NCI-H2196 (cell line): ENCODE measurements at regions not wholly inside any gene's neighbourhood (a gene's known extent, or its start where the extent isn't known, plus 50 kb on each side); places are given as distances from the start of the nearest gene placed in this dataset.

Source experiments
- DNase-seq: peaks from one replicate; lab custom pipeline; 2025; ENCODE audit not compliant: unreplicated experiment; lab: John Stamatoyannopoulos, UW

DNA sequence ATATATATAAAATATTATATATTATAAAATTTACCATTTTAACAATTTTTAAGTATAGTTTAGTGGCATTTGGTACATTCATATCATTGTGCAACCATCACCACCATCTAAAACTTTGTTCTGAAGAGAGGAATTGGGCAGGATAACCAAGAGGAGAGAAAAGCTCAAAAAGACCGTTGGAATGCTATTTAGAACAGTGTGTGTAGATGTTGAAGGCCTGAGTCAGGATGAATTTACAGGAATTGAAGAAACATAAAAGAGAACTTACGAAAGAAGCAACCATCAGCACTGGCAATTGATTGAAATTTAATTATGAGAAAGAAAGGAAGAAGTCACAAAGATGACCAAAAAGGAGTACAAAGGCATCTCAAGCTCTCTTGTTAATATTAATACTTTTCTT lies 196.9 kb upstream of the PWP1 start:
- DNase-seq = no peak

DNA sequence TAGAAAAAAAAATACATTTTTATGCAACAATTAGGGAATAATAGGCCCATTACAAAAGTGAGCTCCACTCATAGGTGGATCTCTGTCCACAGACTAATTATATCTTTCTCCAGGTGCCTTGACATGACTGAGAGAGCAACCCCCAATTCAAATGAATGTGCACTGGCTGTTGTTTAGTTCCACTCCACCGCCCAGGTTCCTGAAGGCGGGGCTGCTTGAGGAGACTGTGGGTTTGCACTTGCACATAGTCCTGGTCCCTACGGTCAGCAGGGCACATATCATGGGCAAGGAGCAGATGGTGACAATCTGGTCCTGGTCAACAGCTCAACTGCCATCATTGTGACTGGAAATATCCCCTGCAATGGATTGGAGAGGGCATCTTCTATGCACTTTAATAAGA lies 195.6 kb upstream of the PWP1 start:
- DNase-seq = no peak

DNA sequence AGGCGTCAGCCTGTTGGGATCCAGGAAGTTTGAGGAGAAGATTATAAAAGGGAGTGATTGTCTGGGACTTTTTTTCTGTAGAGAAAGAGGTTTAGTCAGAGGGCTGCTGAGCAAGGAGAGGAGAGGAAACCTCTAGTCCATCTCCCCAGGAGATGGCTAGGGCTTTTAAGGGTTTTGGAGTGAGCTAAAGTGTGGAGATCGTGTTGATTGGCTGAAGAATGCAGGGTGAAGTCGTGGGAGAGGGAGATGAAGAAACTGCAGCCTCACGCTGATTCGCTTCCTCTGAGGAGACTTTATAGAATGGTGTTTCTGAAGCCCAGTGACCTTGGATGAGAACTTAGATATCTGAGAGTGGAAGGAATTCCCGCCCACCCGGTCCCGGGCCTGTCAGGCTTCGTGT lies 193.7 kb upstream of the PWP1 start:
- DNase-seq = no peak

- no peak for DNase-seq
Observed at GRCh38 chr12:107492393-107493134, 193.0 kb upstream of the PWP1 start.

DNA sequence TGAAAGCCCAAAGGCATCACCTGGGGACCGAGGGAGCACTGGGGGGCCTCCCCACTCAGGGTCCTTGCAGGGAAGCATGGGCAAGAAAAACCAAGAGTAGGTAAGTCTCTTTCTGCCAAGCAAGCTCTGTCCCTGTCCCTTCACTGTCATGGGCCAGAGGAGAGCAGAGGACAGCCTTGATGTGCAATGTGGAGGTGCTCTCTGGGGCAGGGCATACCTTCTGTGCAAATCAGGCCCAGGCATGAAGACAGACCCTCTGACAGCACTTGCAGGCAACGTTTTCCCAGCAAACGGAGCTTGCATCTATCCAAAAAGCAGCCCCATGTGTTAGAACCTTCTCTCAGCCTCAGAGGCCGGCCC lies 192.5 kb upstream of the PWP1 start:
- DNase-seq = no peak

GRCh38 chr12:107493666-107494065 lies 191.9 kb upstream of the PWP1 start:
- DNase-seq = no peak

DNA sequence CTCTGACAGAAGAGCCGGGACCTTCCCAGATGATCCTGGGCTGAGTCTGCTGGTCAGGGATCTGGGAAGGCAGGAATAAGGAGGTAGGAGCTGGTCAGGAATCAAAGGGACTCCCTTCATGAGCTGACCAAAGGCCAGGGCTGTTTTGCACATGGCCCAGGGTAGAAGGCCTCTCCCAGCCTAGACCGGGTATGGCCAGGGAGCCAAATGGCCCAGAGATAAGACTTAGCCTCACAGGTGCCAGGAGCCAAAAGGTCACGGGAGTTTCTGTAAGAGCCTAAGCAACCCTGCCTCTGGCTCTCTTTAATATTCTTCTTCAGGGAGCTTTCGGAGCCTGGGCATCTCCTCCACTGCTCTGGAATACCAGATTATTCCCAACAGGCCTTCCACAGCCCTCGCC lies 191.3 kb upstream of the PWP1 start:
- DNase-seq = no peak

- DNase-seq = no peak
Observed at GRCh38 chr12:107495604-107496003, 190.0 kb upstream of the PWP1 start.

DNA sequence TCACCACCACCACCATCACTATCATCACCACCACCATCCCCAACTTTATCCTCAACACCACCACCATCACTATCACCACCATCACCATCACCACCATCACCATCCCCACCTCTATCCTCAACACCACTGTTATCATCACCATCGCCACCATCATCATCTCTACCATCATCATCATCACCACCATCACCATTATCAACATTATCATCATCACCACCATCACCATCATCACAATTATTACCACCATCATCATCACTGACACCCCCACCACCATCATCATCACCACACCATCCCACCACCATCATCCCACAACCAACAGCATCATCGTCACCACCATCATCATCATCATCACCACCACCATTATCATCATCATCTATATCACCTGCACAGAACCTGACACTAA lies 188.4 kb upstream of the PWP1 start:
- DNase-seq = no peak

DNA sequence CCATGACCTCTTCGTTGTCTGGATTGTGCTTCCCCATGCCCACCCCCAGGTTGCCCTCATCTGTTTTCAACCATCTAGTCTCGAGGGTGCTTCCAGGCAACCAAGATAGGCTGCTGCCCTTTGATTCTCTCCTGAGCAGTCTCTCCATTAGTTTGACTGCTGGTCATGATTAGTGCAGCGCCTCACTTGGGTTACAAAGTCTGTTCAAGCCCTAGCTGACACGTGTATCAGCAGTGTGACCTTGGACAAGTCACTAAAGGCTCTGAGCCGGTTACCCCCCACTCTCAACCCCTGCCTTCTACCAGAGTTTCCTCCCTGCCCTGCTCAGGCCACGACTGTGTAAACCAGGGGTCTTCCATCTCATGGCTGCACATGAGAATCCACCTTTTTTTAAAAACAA lies 185.3 kb upstream of the PWP1 start:
- DNase-seq = no peak

DNA sequence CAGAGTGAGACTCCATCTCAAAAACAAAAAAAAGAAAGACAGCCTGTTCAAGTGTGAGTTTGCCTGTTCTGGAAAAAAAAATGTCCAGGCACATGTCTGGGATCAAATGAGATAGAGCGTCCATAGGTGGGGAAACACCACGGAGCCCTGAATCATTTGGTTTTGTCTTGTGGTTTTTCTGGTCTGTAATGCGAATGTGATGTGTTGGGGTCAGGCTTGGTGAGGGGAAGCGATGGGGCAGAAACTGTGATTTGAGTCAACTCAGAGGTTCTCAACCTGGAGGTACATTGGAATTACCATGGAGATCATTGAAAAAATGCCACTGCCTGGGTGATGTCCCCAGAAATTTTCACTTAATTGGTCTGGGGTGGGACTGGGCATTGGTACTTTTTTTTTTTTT lies 183.9 kb upstream of the PWP1 start:
- DNase-seq = no peak

- no peak for DNase-seq
Observed at GRCh38 chr12:107503129-107503855, 182.3 kb upstream of the PWP1 start.

GRCh38 chr12:107503887-107504885 lies 181.4 kb upstream of the PWP1 start:
- DNase-seq = no peak

DNA sequence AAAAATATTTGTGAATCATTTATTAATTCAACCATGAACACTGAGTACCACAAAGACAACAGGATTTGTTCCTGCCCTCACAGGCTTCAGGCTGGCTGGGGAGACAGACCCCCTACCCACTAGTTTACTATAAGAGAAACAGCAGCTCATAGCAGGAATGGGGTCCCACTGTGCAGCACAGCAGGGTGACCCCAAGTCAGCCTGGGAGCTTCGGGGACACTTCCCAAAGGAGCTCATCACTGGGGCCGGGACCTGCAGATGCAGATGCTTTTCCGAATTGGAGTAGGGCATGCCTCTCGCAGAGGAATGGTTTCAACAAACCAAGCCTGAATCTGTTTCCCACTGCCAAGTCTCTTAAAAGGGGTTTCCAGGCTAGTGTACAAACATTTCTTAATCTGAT lies 176.2 kb upstream of the PWP1 start:
- no peak for DNase-seq

DNA sequence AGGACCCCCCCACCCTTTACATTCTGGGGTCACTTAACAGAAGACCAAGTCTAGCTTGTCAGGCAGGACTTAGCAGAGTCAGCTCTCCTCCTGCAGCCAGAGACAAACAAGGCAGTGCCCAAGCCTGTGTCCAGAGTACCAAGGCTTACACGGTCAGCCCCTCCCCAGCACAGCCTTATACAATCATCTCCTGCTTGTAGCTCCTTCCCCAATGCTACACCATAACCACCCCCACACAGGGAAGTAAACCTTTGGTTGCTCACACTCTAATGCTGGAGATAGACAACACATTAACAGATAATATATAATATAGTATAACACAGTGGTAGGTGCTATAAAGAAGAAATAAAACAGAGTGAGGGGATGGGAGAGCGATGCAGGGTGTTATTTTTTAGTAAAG lies 175.4 kb upstream of the PWP1 start:
- DNase-seq = no peak

DNA sequence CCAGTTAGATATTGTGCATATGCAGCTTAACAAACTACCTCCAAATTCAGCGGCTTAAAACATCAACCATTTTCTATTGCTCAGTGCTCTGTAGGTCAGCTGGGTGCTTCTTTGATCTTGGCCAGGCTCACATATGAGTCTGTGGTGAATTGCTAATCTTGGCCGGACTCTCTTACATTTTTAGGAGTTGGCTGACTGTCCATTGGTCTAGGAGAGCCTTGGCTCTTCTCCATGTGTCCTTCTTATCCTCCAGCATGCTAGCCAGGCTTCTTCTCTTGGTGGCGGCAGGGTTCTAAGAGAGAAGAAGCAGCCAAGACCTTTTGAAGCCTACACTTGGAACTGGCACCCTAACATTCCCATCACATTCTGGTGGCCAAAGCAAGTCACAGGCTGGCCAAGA lies 174.3 kb upstream of the PWP1 start:
- DNase-seq = no peak

- DNase-seq = no peak
Observed at GRCh38 chr12:107512391-107512790, 173.2 kb upstream of the PWP1 start.

GRCh38 chr12:107513184-107513583 lies 172.4 kb upstream of the PWP1 start:
- no peak for DNase-seq

DNA sequence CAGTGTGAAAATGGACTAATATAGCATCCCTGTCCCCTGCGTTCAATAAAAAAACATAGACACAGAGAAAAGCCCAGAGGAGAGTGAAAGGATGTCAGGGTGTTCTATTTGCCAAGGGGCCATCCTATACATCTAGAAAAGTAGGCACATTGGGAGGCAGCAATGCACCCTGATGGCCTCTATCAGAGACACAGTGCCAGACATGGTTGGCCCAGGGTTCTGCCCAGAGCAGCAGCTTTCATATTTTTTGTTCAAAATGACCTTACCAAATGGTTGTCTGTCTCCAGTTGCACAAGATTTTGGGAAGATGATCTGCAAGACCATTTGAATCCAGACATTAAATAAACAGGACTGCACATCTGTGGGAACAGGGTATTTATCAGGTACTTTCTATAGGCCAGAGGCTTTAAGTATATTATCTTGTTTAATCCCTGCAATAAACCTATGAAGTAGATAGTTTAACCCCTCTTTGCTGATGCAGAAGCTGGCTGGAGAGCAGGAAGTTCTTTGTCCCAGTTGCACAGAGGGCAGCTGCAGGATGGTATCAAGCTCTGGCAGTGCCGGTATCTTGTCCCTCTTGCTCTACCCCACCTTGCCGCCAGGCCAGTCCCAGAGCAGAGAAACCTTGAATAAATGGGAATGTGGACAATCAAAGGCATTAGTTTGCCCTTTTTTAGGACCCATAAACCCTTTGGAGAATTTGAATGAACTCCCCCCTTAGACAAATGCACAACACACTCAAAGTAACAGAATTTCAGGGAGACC lies 171.8 kb upstream of the PWP1 start:
- DNase-seq = no peak

DNA sequence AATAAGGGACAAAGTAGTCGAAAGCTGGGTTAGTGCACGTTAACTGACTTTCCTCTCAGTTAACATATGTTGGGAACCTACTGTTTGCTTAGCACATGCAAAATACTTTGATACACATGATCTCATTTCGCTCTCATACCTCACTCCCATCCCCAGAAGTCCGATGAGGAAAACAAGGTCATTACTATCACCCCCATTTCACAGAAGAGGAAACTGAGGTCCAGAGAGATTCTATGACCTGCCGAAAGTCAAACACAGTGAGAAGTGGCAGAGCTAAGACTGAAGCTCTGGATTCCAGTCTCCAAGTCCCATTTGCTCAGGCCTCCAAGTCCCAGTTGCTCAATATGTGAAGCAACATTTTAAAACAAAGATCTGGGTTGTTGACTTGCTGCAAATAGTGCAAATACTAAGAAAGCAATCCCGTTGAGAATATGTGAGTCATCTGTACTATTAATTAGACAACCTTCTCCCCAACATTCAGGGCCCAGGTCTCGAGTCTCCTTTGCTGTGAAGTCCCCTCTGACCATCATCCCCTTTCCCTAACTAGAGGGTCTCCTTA lies 170.6 kb upstream of the PWP1 start:
- no peak for DNase-seq
